GM10248 (cell line): ENCODE measurements at regions not wholly inside any gene's neighbourhood (a gene's known extent, or its start where the extent isn't known, plus 50 kb on each side); places are given as distances from the start of the nearest gene placed in this dataset.

Source experiments
- CTCF ChIA-PET: fragments of 300-600 bp; sonication (Branson Sonifier 250); formaldehyde crosslinking; extraction: SDS; loops from one replicate; lab custom pipeline; 2021; ENCODE audit warnings: antibody characterized with exemption; lab: Yijun Ruan, JAX
- POLR2A ChIA-PET: fragments of 350-650 bp; sonication (Branson Sonifier 250); formaldehyde crosslinking; extraction: SDS; loops from one replicate; lab custom pipeline; 2020; ENCODE audit warnings: antibody characterized with exemption; lab: Yijun Ruan, JAX
- DNase-seq: peaks from one replicate; pipeline ENCODE4 v3.0.0; 2012; ENCODE audit errors: extremely low spot score
- CTCF ChIP-seq: IDR thresholded peaks from 2 replicates; pipeline ENCODE4 v1.5.1; 2012; ENCODE audit warnings: mild to moderate bottlenecking, low read depth; ENCODE audit errors: extremely low read depth, missing control alignments, control extremely low read depth

GRCh38 chr14:51787352-51787751, 73.1 kb upstream of the GNG2 start:
- ChIA-PET POLR2A (no interaction called here), CTCF (no interaction called here)
- no peak for DNase-seq
- TF ChIP-seq CTCF, result no peak

GRCh38 chr14:51789114-51789513, 71.3 kb upstream of the GNG2 start:
- no peak for TF ChIP-seq CTCF
- DNase-seq, result no peak
- ChIA-PET CTCF (interaction anchor here (1.2 kb wide), 1 partner anchor 190 kb away, joined by 3 read pairs; no protein-coding TSS in a partner anchor), POLR2A (no interaction called here)

GRCh38 chr14:51789596-51789995, 70.8 kb upstream of the GNG2 start:
- POLR2A ChIA-PET, result no interaction called here
- CTCF ChIA-PET, result interaction anchor here (0.8 to 1.2 kb wide), 3 partner anchors 10 to 189 kb away, joined by 3 read pairs; no protein-coding TSS in a partner anchor
- TF ChIP-seq CTCF, result no peak
- DNase-seq, result no peak

- POLR2A ChIA-PET, result no interaction called here
- no peak for TF ChIP-seq CTCF
- no peak for DNase-seq
- CTCF ChIA-PET, result interaction anchor here (0.9 to 1.6 kb wide), 2 partner anchors 12 to 14 kb away, joined by 3 to 5 read pairs; no protein-coding TSS in a partner anchor
Measured at GRCh38 chr14:51792809-51793208, 67.6 kb upstream of the GNG2 start.

- no peak for TF ChIP-seq CTCF
- POLR2A ChIA-PET, result no interaction called here
- DNase-seq, result no peak
- CTCF ChIA-PET, result interaction anchor here (1.3 to 1.4 kb wide), 3 partner anchors 13 to 26 kb away, joined by 3 to 5 read pairs (median 4); no protein-coding TSS in a partner anchor
Measured at GRCh38 chr14:51805541-51805940, 54.9 kb upstream of the GNG2 start.

GRCh38 chr14:51806026-51807023, 54.1 kb upstream of the GNG2 start:
- DNase-seq, result no peak
- no peak for TF ChIP-seq CTCF
- ChIA-PET POLR2A (no interaction called here), CTCF (interaction anchor here (1.3 to 3.6 kb wide), 4 partner anchors 12 to 173 kb away, joined by 3 to 11 read pairs (median 5); no protein-coding TSS in a partner anchor)
